IPS-20b (cell line): ENCODE measurements at regions not wholly inside any gene's neighbourhood (a gene's known extent, or its start where the extent isn't known, plus 50 kb on each side); places are given as distances from the start of the nearest gene placed in this dataset.

ENCODE experiments used
- H3K27ac ChIP-seq: one replicate; pipeline ENCODE4 v1.5.1; 2013; ENCODE audit warnings: low read length
- H3K27me3 ChIP-seq: 2 replicates; pipeline ENCODE4 v1.6.1; 2013; ENCODE audit warnings: mild to moderate bottlenecking, low read length, inconsistent platforms; ENCODE audit not compliant: insufficient read depth
- H3K36me3 ChIP-seq: 2 replicates; pipeline ENCODE4 v1.6.1; 2013; ENCODE audit warnings: low read depth, mild to moderate bottlenecking, inconsistent platforms, low read length, moderate library complexity; ENCODE audit not compliant: insufficient read depth
- H3K4me1 ChIP-seq: 2 replicates; pipeline ENCODE4 v1.6.1; 2013; ENCODE audit warnings: mild to moderate bottlenecking, control low read depth, inconsistent platforms, low read length, moderate library complexity; ENCODE audit not compliant: insufficient read depth
- H3K4me3 ChIP-seq: 2 replicates; pipeline ENCODE4 v1.5.1; 2013; ENCODE audit warnings: mild to moderate bottlenecking, low read length, inconsistent platforms
- H3K9ac ChIP-seq: 2 replicates; pipeline ENCODE4 v1.6.1; 2013; ENCODE audit warnings: low read depth, mild to moderate bottlenecking, inconsistent platforms, low read length, moderate library complexity
- H3K9me3 ChIP-seq: 2 replicates; pipeline ENCODE4 v1.6.1; 2013; ENCODE audit warnings: mild to moderate bottlenecking, low read depth, low read length, inconsistent platforms; ENCODE audit not compliant: insufficient read depth

GRCh38 chr3:18249126-18249525, 176.0 kb downstream of the SATB1 start:
- no peak overlapping the region for H3K27ac ChIP-seq
- no peak overlapping the region for H3K4me3 ChIP-seq
- no peaks in the 10 kb centered on the region for H3K27me3 ChIP-seq
- H3K9ac ChIP-seq, result no peak overlapping the region
- H3K36me3 ChIP-seq, result no peaks in the 10 kb centered on the region
- H3K9me3 ChIP-seq, result no peaks in the 10 kb centered on the region
- peaks cover 14% of the 10 kb centered on the region for H3K4me1 ChIP-seq

- Histone ChIP-seq H3K27me3 (no peaks in the 10 kb centered on the region), H3K4me1 (peaks cover 14% of the 10 kb centered on the region), H3K27ac (no peak overlapping the region), H3K9me3 (no peaks in the 10 kb centered on the region), H3K9ac (no peak overlapping the region), H3K4me3 (no peak overlapping the region), H3K36me3 (no peaks in the 10 kb centered on the region)
These were observed 177.3 kb downstream of the SATB1 start for GRCh38 chr3:18247776-18248310.

- Histone ChIP-seq H3K9ac (no peak overlapping the region), H3K36me3 (no peaks in the 10 kb centered on the region), H3K9me3 (no peaks in the 10 kb centered on the region), H3K4me3 (no peak overlapping the region), H3K27ac (no peak overlapping the region), H3K27me3 (no peaks in the 10 kb centered on the region), H3K4me1 (peaks cover 14% of the 10 kb centered on the region)
These were observed 177.9 kb downstream of the SATB1 start for GRCh38 chr3:18247139-18247695.

GRCh38 chr3:18246336-18247060, 178.6 kb downstream of the SATB1 start:
- H3K4me3 ChIP-seq, result no peak overlapping the region
- H3K27me3 ChIP-seq, result no peaks in the 10 kb centered on the region
- H3K9me3 ChIP-seq, result no peaks in the 10 kb centered on the region
- peaks cover 14% of the 10 kb centered on the region for H3K4me1 ChIP-seq
- no peaks in the 10 kb centered on the region for H3K36me3 ChIP-seq
- H3K27ac ChIP-seq, result no peak overlapping the region
- H3K9ac ChIP-seq, result no peak overlapping the region

- Histone ChIP-seq H3K9ac (no peak overlapping the region), H3K4me1 (peaks cover 14% of the 10 kb centered on the region), H3K27ac (no peak overlapping the region)
These were observed 179.4 kb downstream of the SATB1 start for GRCh38 chr3:18245721-18246120.

GRCh38 chr3:18241837-18242236, 183.3 kb downstream of the SATB1 start:
- H3K4me1 ChIP-seq, result peaks cover 8% of the 10 kb centered on the region; the same call in 1 of the 2 replicates
- H3K36me3 ChIP-seq, result no peaks in the 10 kb centered on the region
- no peak overlapping the region for H3K9ac ChIP-seq
- H3K4me3 ChIP-seq, result no peak overlapping the region
- no peak overlapping the region for H3K27ac ChIP-seq
- H3K9me3 ChIP-seq, result no peaks in the 10 kb centered on the region
- H3K27me3 ChIP-seq, result no peaks in the 10 kb centered on the region

More at GRCh38 chr3:18245721-18246120, 179.4 kb downstream of the SATB1 start:
- H3K9me3 ChIP-seq, result no peaks in the 10 kb centered on the region
- H3K36me3 ChIP-seq, result no peaks in the 10 kb centered on the region
- no peak overlapping the region for H3K4me3 ChIP-seq
- H3K27me3 ChIP-seq, result no peaks in the 10 kb centered on the region

- no peak overlapping the region for H3K27ac ChIP-seq
- no peaks in the 10 kb centered on the region for H3K9me3 ChIP-seq
- H3K9ac ChIP-seq, result no peak overlapping the region
- peaks cover 15% of the 10 kb centered on the region; the same call in 1 of the 2 replicates for H3K4me1 ChIP-seq
- H3K4me3 ChIP-seq, result no peak overlapping the region
- H3K36me3 ChIP-seq, result no peaks in the 10 kb centered on the region
- no peaks in the 10 kb centered on the region for H3K27me3 ChIP-seq
These were observed 185.5 kb downstream of the SATB1 start for GRCh38 chr3:18239674-18240073.

- Histone ChIP-seq H3K9me3 (no peaks in the 10 kb centered on the region), H3K4me1 (peaks cover 22% of the 10 kb centered on the region; the same call in 1 of the 2 replicates), H3K27ac (no peak overlapping the region), H3K9ac (no peak overlapping the region), H3K4me3 (no peak overlapping the region), H3K36me3 (no peaks in the 10 kb centered on the region), H3K27me3 (no peaks in the 10 kb centered on the region; the same call in 1 of the 2 replicates)
These were observed 186.3 kb downstream of the SATB1 start for GRCh38 chr3:18238746-18239331.

GRCh38 chr3:18238332-18238731, 186.8 kb downstream of the SATB1 start:
- Histone ChIP-seq H3K27me3 (peaks cover under 1% of the 10 kb centered on the region; the same call in 1 of the 2 replicates), H3K36me3 (no peaks in the 10 kb centered on the region), H3K4me1 (peaks cover 26% of the 10 kb centered on the region; the same call in 1 of the 2 replicates), H3K9me3 (no peaks in the 10 kb centered on the region), H3K9ac (no peak overlapping the region), H3K4me3 (no peak overlapping the region), H3K27ac (no peak overlapping the region)

GRCh38 chr3:18237251-18238005, 187.7 kb downstream of the SATB1 start:
- Histone ChIP-seq H3K9ac (no peak overlapping the region), H3K36me3 (no peaks in the 10 kb centered on the region), H3K27ac (no peak overlapping the region), H3K27me3 (peaks cover 5% of the 10 kb centered on the region; the same call in 1 of the 2 replicates), H3K4me1 (peaks cover 26% of the 10 kb centered on the region; the same call in 1 of the 2 replicates), H3K9me3 (no peaks in the 10 kb centered on the region), H3K4me3 (no peak overlapping the region)

GRCh38 chr3:18236726-18237125, 188.4 kb downstream of the SATB1 start:
- Histone ChIP-seq H3K9ac (no peak overlapping the region), H3K4me3 (no peak overlapping the region), H3K27me3 (peaks cover 5% of the 10 kb centered on the region; the same call in 1 of the 2 replicates), H3K4me1 (peaks cover 26% of the 10 kb centered on the region; the same call in 1 of the 2 replicates), H3K9me3 (no peaks in the 10 kb centered on the region), H3K36me3 (no peaks in the 10 kb centered on the region), H3K27ac (no peak overlapping the region)
